A673 (cell line): ENCODE measurements at regions not wholly inside any gene's neighbourhood (a gene's known extent, or its start where the extent isn't known, plus 50 kb on each side); places are given as distances from the start of the nearest gene placed in this dataset.

Source experiments
- EZH2 ChIP-seq: fragments of 200-600 bp; sonication (generic); IDR thresholded peaks from 2 replicates; pipeline ENCODE4 v1.6.1; 2017; ENCODE audit warnings: borderline replicate concordance, low read depth, mild to moderate bottlenecking, mixed read lengths, antibody characterized with exemption, low read length; ENCODE audit not compliant: poor library complexity, severe bottlenecking
- TF ChIP-seq, protein P1 (sequence below): fragments of 300-800, 200-600 bp; sonication (generic); conservative IDR thresholded peaks from 2 replicates; pipeline ENCODE4 v1.5.1; 2017; ENCODE audit warnings: low read depth, mild to moderate bottlenecking, antibody characterized with exemption, low read length, moderate library complexity, mixed read lengths

DNA sequence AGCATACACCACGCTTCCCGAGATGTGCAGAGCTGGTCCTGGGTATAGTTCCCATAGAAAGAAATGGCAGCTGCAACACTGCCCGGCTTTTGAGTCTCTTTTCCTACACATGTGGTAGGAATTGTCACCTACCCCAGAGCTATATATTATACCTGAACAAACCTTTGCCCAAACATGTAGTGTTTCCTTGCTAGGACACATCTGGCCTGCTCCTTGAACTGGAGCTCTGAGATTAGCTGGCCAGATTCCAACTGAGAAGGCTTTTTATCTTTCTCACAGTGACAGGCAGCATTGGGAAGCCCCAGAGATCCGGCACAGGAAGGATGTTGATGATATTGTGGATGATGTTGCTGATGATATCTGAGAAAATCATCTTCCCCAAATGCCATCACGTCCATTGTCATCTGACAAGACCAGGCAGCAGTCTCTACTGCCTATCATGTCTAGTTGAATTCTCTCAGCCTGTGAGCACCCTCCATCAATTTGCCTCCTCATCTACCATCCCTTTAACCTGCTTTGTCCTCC lies 115.0 kb upstream of the SMYD2 start:
- TF ChIP-seq, protein P1, sequence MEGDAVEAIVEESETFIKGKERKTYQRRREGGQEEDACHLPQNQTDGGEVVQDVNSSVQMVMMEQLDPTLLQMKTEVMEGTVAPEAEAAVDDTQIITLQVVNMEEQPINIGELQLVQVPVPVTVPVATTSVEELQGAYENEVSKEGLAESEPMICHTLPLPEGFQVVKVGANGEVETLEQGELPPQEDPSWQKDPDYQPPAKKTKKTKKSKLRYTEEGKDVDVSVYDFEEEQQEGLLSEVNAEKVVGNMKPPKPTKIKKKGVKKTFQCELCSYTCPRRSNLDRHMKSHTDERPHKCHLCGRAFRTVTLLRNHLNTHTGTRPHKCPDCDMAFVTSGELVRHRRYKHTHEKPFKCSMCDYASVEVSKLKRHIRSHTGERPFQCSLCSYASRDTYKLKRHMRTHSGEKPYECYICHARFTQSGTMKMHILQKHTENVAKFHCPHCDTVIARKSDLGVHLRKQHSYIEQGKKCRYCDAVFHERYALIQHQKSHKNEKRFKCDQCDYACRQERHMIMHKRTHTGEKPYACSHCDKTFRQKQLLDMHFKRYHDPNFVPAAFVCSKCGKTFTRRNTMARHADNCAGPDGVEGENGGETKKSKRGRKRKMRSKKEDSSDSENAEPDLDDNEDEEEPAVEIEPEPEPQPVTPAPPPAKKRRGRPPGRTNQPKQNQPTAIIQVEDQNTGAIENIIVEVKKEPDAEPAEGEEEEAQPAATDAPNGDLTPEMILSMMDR: no peak
- TF ChIP-seq EZH2: no peak
